ENCODE measurements at regions not wholly inside any gene's neighbourhood (a gene's known extent, or its start where the extent isn't known, plus 50 kb on each side); places are given as distances from the start of the nearest gene placed in this dataset.

DNA sequence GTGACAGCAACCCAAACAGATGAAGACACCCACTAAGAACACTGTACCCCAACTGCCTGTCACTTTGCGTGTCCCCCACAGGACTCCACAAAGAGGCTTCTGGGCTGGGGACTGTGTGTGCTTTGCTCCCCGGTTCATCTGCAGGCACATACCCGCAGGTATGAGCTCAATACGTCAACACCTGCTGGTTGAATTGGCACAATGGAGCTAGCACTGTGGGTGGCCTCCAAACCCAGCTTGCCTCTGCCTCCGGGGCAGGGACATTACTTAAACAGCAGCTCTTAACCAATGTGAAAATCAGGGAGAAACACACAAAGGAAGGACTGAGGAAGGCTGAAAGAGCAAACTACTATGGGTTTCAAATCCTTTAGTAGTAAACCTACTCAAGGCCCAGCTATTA lies 140.2 kb upstream of the TIAM1 start:
- Histone ChIP-seq H3K79me1 (ENCODE audit: insufficient read depth, low read depth, low read length, poor library complexity, severe bottlenecking) (no peaks in the 10 kb centered on the region), H2AFZ (ENCODE audit: low read length) (no peak overlapping the region), H3K27me3 (ENCODE audit: insufficient read depth, low read length) (no peaks in the 10 kb centered on the region), H2AK5ac (ENCODE audit: insufficient read length, low read length) (no peak overlapping the region), H3K9me3 (ENCODE audit: control insufficient read depth, low read depth, low read length) (peaks cover 10% of the 10 kb centered on the region), H3K23me2 (ENCODE audit: insufficient read length, low read depth, low read length, poor library complexity, severe bottlenecking) (no peaks in the 10 kb centered on the region), H4K5ac (ENCODE audit: insufficient read length, low read depth, low read length) (no peak overlapping the region), H4K20me1 (ENCODE audit: control insufficient read depth, insufficient read depth, insufficient read length) (peaks cover 2% of the 10 kb centered on the region), H4K91ac (ENCODE audit: insufficient read length, low read depth, low read length) (no peak overlapping the region), H3K4me2 (ENCODE audit: insufficient read depth, insufficient read length, low read length) (no peak overlapping the region), H3K27ac (ENCODE audit: insufficient read length, low read depth, low read length) (no peak overlapping the region), H2BK5ac (ENCODE audit: insufficient read length, low read length) (no peak overlapping the region), H3K23ac (ENCODE audit: insufficient read length, low read depth, low read length) (no peak overlapping the region), H3K79me2 (ENCODE audit: insufficient read depth, low read length) (no peaks in the 10 kb centered on the region), H3K9ac (ENCODE audit: extremely low read depth, insufficient read length, low read length) (no peak overlapping the region), H3K4me1 (ENCODE audit: insufficient read depth, low read length) (no peaks in the 10 kb centered on the region), H3K14ac (ENCODE audit: insufficient read depth, low read length) (no peak overlapping the region), H2BK120ac (ENCODE audit: low read depth, low read length, poor library complexity, severe bottlenecking) (no peak overlapping the region), H3T11ph (ENCODE audit: low read length) (no peak overlapping the region), H3K56ac (ENCODE audit: insufficient read length, low read depth, low read length) (no peak overlapping the region), H2BK20ac (ENCODE audit: low read depth, low read length, poor library complexity, severe bottlenecking) (no peak overlapping the region), H3K4ac (ENCODE audit: low read depth, low read length) (no peak overlapping the region), H2BK12ac (ENCODE audit: insufficient read length, low read depth, low read length) (no peak overlapping the region), H2BK15ac (ENCODE audit: low read depth, low read length) (no peak overlapping the region), H3K18ac (ENCODE audit: insufficient read length, low read depth, low read length) (no peak overlapping the region), H4K8ac (replicated peaks; ENCODE audit: insufficient read length, low read depth, low read length) (no peak overlapping the region)
- Mint-ChIP-seq H3K27me3 (ENCODE audit: low read depth) (no peaks in the 10 kb centered on the region), H3K4me3 (no peak overlapping the region), H3K36me3 (ENCODE audit: insufficient read depth in 1 of 3, low read depth in 3 of 3) (peaks cover 26 to 42% (median 26%) of the 10 kb centered on the region in 3 experiments), H3K9me3 (peaks cover 31 to 35% of the 10 kb centered on the region in 2 experiments), H3K27ac (peak overlapping the region in 1 of 3 experiments; percentile 53; a peak in 1 of 7 replicates), H3K4me1 (peaks cover 7 to 18% of the 10 kb centered on the region in 2 experiments)
- TF ChIP-seq, protein P1, sequence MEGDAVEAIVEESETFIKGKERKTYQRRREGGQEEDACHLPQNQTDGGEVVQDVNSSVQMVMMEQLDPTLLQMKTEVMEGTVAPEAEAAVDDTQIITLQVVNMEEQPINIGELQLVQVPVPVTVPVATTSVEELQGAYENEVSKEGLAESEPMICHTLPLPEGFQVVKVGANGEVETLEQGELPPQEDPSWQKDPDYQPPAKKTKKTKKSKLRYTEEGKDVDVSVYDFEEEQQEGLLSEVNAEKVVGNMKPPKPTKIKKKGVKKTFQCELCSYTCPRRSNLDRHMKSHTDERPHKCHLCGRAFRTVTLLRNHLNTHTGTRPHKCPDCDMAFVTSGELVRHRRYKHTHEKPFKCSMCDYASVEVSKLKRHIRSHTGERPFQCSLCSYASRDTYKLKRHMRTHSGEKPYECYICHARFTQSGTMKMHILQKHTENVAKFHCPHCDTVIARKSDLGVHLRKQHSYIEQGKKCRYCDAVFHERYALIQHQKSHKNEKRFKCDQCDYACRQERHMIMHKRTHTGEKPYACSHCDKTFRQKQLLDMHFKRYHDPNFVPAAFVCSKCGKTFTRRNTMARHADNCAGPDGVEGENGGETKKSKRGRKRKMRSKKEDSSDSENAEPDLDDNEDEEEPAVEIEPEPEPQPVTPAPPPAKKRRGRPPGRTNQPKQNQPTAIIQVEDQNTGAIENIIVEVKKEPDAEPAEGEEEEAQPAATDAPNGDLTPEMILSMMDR (conservative IDR thresholded peaks at IDR 0.05), result no peak
- DNase-seq, result no peak
- WGBS (ENCODE audit: extremely low coverage, insufficient read length, low lambda C conversion rate), result no CpG with 5 or more reads among the region's 5 CpGs
